ENCODE measurements at regions not wholly inside any gene's neighbourhood (a gene's known extent, or its start where the extent isn't known, plus 50 kb on each side); places are given as distances from the start of the nearest gene placed in this dataset.
"Not testable (repeated sequence)": the region's sequence is repeated elsewhere in the genome, so short reads cannot be mapped to it uniquely, and the experiment has no call there.

DNA sequence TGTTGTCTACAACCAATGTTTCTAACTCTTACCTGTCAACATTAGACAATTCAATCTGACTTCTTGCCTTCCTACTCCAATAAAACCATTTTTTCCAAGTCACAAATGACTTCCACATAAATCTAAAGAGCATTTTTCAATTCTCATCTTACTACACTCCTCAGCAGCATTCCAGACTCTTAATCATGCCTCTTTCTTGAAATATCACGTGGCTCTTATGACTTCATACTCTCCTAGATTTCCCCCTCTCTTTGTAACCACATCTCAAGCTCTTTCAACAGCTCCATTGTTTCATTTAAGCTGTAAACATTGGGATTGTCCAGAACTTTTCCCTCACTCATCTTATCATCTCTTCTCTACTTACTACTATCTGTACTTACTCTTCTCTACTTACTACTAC, 666.6 kb downstream of the TTLL7 start:
- not testable (repeated sequence) for H3K4me1 ChIP-seq (ENCODE audit: control insufficient read depth, low read depth, low read length); H3K27me3 ChIP-seq (ENCODE audit: control insufficient read depth, insufficient read depth, low read length); H3K36me3 ChIP-seq (ENCODE audit: control insufficient read depth, low read depth, low read length); H3K9ac ChIP-seq (ENCODE audit: low read length); H3K9me3 ChIP-seq (ENCODE audit: control insufficient read depth, low read depth, low read length); H3K27ac ChIP-seq (ENCODE audit: low read length); H3K4me3 ChIP-seq (ENCODE audit: low read length)

DNA sequence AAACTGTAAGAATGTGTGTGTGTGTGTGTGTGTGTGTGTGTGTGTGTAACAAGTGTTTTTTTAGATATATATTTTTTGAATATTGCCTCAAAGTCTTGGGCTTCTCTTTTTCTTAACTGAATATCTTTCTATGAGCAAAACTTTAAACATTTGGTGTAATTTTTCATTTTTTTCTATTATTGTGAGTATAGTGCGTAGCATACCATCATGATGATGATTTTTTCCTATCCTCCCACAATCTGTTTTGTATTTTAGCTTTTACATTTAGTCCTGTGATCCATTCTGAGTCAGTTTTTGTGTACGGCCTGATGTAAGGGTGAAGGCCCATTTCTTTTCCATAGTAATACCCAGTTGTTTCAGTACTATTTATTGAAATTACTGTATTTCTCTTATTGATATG, 680.6 kb downstream of the TTLL7 start:
- Histone ChIP-seq H3K9me3 (ENCODE audit: control insufficient read depth, low read depth, low read length) (no peaks in the 10 kb centered on the region), H3K9ac (ENCODE audit: low read length) (no peak overlapping the region), H3K36me3 (ENCODE audit: control insufficient read depth, low read depth, low read length) (no peaks in the 10 kb centered on the region), H3K4me3 (ENCODE audit: low read length) (no peak overlapping the region), H3K27me3 (ENCODE audit: control insufficient read depth, insufficient read depth, low read length) (no peaks in the 10 kb centered on the region), H3K27ac (ENCODE audit: low read length) (no peak overlapping the region), H3K4me1 (ENCODE audit: control insufficient read depth, low read depth, low read length) (no peaks in the 10 kb centered on the region)

DNA sequence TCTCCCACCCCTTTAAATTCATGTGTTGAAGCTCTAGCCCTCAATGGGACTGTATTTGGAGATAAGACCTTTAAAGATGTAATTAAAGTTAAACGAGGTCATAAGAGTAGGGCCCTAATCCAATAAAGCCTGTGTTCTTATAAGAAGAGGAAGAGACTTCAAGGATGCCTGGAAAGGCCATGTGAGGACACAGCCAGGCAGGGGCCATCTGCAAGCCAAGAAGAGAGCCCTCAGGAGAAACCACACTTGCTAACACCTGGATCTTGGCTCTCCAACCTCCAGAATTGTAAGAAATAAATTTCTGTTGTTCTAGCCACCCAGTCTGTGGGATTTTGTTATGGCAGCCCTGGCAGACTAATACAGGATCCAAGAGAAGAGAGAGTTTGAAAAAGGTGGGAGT, 683.5 kb downstream of the TTLL7 start:
- not testable (repeated sequence) for H3K27me3 ChIP-seq (ENCODE audit: control insufficient read depth, insufficient read depth, low read length); H3K36me3 ChIP-seq (ENCODE audit: control insufficient read depth, low read depth, low read length); H3K4me3 ChIP-seq (ENCODE audit: low read length); H3K4me1 ChIP-seq (ENCODE audit: control insufficient read depth, low read depth, low read length); H3K9me3 ChIP-seq (ENCODE audit: control insufficient read depth, low read depth, low read length); H3K9ac ChIP-seq (ENCODE audit: low read length); H3K27ac ChIP-seq (ENCODE audit: low read length)

DNA sequence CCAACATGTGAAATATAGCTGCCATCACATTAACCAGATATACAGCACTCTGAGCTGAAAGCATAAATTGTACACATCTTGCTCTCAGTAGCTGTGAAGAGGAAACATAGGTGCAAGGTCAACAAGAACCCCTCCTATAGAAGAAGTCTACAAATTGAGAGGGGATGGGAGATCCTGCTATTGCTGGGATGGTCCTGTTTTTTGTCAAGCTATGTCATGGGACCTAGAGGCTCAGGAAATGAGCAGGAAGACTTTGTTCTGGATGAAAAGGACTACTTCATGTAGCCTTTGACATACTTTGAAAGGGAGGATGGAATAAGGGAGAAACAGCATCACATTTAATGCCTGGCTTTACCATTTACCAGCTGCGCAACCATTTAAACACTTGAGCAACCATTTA, 688.8 kb downstream of the TTLL7 start:
- not testable (repeated sequence) for H3K9me3 ChIP-seq (ENCODE audit: control insufficient read depth, low read depth, low read length); H3K4me3 ChIP-seq (ENCODE audit: low read length); H3K27ac ChIP-seq (ENCODE audit: low read length); H3K4me1 ChIP-seq (ENCODE audit: control insufficient read depth, low read depth, low read length); H3K27me3 ChIP-seq (ENCODE audit: control insufficient read depth, insufficient read depth, low read length); H3K36me3 ChIP-seq (ENCODE audit: control insufficient read depth, low read depth, low read length); H3K9ac ChIP-seq (ENCODE audit: low read length)

DNA sequence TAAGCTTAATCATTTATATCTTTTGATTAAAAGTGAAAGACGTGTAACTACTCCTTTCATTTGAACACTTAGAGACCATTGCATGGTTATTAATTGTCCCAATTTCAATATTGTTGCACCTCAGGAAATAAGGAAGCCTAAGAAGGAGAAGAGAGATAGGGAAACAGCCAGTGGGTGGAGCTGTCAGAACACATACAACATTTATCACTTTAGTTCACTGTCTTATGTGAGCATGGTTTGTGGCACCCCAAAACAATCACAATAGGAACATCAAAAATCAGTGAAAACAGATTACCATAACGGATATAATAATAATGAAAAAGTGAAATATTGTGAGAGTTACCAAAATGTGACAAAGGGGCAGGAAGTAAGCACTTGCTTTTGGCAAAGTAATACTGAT, 689.9 kb downstream of the TTLL7 start:
- H3K9me3 ChIP-seq (ENCODE audit: control insufficient read depth, low read depth, low read length); H3K4me1 ChIP-seq (ENCODE audit: control insufficient read depth, low read depth, low read length); H3K36me3 ChIP-seq (ENCODE audit: control insufficient read depth, low read depth, low read length); H3K4me3 ChIP-seq (ENCODE audit: low read length); H3K27me3 ChIP-seq (ENCODE audit: control insufficient read depth, insufficient read depth, low read length); H3K27ac ChIP-seq (ENCODE audit: low read length); H3K9ac ChIP-seq (ENCODE audit: low read length): not testable (repeated sequence)

DNA sequence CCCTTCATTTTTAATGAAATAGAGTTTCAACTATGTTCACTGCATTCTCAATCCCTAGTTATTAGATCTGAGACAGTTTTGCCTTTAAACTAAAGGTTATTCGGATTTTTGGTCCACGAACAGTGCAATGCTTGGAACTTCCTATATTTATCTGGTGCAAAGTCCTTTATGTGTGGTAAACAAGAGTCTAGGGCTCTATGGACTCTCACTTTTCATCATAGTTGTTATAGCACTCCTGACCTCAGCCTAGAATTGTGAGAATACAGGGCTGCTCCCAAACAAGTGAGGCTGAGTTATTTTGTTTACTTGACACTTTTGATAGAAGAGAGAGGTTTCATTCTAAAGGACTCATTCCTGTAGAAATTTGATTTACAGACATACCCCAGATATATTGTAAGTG, 692.1 kb downstream of the TTLL7 start:
- not testable (repeated sequence) for H3K36me3 ChIP-seq (ENCODE audit: control insufficient read depth, low read depth, low read length); H3K27ac ChIP-seq (ENCODE audit: low read length); H3K4me1 ChIP-seq (ENCODE audit: control insufficient read depth, low read depth, low read length); H3K9ac ChIP-seq (ENCODE audit: low read length); H3K9me3 ChIP-seq (ENCODE audit: control insufficient read depth, low read depth, low read length); H3K27me3 ChIP-seq (ENCODE audit: control insufficient read depth, insufficient read depth, low read length); H3K4me3 ChIP-seq (ENCODE audit: low read length)

DNA sequence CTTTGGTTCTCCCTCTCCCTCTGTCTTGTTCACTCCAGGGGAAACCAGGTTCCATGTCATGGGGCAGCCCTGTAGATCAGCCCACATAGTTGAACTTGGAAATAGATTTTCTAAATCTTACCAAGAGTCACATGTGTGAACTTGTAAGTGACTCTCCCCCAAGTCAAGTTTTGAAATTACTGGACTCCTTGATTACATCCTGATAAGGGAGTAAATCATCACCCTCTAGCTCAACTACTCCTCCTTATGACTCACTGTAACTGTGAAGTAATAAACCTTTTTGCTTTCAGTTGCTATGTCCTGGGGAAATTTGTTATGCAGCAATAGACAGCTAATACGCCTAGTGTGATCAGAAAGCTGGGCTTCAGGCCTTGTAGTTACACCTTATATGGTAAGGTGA, 703.3 kb downstream of the TTLL7 start:
- not testable (repeated sequence) for H3K9me3 ChIP-seq (ENCODE audit: control insufficient read depth, low read depth, low read length); H3K27ac ChIP-seq (ENCODE audit: low read length); H3K4me1 ChIP-seq (ENCODE audit: control insufficient read depth, low read depth, low read length)

DNA sequence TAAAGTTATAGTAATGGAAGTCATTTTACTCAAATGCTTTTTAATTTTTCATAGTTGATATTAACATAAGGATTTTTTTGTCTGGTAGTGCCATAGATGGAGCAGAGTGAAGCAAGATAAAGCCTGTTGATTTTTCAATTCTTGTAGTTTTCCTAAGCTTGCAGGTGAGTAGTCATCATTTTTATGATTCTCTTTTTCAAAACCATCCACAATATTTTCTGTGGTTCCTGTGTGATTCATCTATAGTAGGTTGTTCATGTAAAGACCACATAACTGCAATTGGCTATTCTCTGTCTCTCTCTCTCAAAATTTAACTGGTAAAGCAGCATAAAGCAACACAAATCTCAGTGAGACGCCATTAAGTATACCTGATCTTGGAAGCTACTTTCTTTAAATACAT, 711.5 kb downstream of the TTLL7 start:
- H3K4me3 ChIP-seq (ENCODE audit: low read length); H3K27me3 ChIP-seq (ENCODE audit: control insufficient read depth, insufficient read depth, low read length): not testable (repeated sequence)

More for the DNA sequence above, 703.3 kb downstream of the TTLL7 start:
- not testable (repeated sequence) for H3K27me3 ChIP-seq (ENCODE audit: control insufficient read depth, insufficient read depth, low read length); H3K9ac ChIP-seq (ENCODE audit: low read length); H3K4me3 ChIP-seq (ENCODE audit: low read length); H3K36me3 ChIP-seq (ENCODE audit: control insufficient read depth, low read depth, low read length)

DNA sequence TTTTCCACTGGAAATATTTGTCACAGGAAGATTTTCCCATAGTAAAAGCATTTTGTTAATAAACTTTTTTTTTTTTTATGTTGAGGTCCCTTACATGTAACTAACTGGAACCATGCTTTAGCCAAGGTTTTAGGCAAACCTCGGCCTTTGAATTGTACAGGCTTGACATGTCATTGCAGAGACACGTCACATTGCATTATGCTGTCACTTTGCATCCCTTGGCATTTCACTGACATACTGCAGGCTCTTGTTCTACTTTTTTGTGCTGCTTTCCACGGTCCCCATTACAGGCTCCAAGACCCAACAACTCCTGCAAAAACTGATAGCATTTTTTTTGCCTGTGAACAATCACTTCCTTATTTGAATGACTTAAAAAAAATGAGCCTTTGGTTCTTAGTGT, 724.3 kb downstream of the TTLL7 start:
- H3K9me3 ChIP-seq (ENCODE audit: control insufficient read depth, low read depth, low read length); H3K27ac ChIP-seq (ENCODE audit: low read length); H3K4me3 ChIP-seq (ENCODE audit: low read length); H3K4me1 ChIP-seq (ENCODE audit: control insufficient read depth, low read depth, low read length); H3K27me3 ChIP-seq (ENCODE audit: control insufficient read depth, insufficient read depth, low read length); H3K9ac ChIP-seq (ENCODE audit: low read length); H3K36me3 ChIP-seq (ENCODE audit: control insufficient read depth, low read depth, low read length): not testable (repeated sequence)

More for the DNA sequence above, 711.5 kb downstream of the TTLL7 start:
- H3K36me3 ChIP-seq (ENCODE audit: control insufficient read depth, low read depth, low read length); H3K9me3 ChIP-seq (ENCODE audit: control insufficient read depth, low read depth, low read length); H3K4me1 ChIP-seq (ENCODE audit: control insufficient read depth, low read depth, low read length); H3K27ac ChIP-seq (ENCODE audit: low read length); H3K9ac ChIP-seq (ENCODE audit: low read length): not testable (repeated sequence)

DNA sequence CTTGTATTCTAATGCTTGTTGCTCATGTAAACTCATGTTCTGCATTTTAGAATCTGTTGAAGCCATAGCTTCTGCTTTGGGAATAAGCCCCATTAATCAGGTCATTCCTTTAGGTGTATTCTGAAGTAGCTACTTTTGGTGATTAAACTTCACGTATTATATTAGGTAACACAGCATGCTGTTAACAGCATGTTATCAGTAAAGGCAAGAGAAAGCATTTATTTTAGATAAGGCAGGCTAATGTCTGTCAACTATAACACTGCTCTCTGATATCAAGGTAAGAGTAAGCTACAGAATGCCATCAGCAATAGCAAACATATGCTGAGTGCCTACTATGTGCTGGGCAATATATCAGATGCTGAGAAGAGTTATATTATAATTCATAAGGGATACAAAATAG, 726.4 kb downstream of the TTLL7 start:
- H3K9ac ChIP-seq (ENCODE audit: low read length); H3K27ac ChIP-seq (ENCODE audit: low read length); H3K27me3 ChIP-seq (ENCODE audit: control insufficient read depth, insufficient read depth, low read length); H3K36me3 ChIP-seq (ENCODE audit: control insufficient read depth, low read depth, low read length); H3K4me1 ChIP-seq (ENCODE audit: control insufficient read depth, low read depth, low read length); H3K4me3 ChIP-seq (ENCODE audit: low read length); H3K9me3 ChIP-seq (ENCODE audit: control insufficient read depth, low read depth, low read length): not testable (repeated sequence)

DNA sequence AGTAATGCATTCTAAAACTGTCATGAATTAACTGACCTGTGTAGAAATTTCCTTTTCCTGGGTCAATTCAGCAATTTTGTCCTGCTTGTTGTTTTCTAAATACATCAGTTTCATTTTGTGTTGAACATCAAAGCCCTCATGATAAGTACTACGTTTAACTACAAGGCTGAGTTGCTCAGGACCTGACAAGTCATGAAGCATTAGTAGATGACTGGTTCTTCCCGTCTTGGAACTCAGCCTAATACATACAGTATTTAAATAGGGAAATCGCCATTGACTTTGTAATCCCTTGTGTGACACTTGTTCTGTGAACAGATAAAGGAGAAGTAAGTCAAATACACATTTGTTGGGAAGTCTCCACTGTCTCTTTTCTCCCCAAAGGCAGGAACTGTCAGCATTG, 727.1 kb downstream of the TTLL7 start:
- H3K9ac ChIP-seq (ENCODE audit: low read length); H3K27ac ChIP-seq (ENCODE audit: low read length); H3K27me3 ChIP-seq (ENCODE audit: control insufficient read depth, insufficient read depth, low read length); H3K4me3 ChIP-seq (ENCODE audit: low read length); H3K4me1 ChIP-seq (ENCODE audit: control insufficient read depth, low read depth, low read length); H3K36me3 ChIP-seq (ENCODE audit: control insufficient read depth, low read depth, low read length); H3K9me3 ChIP-seq (ENCODE audit: control insufficient read depth, low read depth, low read length): not testable (repeated sequence)

DNA sequence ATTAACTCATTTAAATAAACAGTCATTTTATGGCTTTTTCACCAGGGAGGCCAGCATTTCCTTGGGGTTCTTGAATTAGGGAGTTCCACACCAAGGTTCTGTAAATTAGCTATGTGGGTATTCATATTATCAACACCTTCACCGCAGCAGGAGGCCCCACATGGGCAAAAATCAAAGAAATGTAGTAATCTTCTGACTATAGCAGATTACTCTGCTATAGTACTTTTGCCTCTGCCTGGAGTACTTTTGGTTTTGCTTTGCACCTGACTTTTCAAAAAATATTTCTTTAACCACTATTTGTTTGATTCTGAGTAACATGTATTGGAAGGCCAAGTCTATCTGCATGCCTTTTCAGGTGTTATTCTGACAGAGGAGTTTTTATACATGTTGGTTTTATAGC, 728.1 kb downstream of the TTLL7 start:
- not testable (repeated sequence) for H3K4me1 ChIP-seq (ENCODE audit: control insufficient read depth, low read depth, low read length); H3K9ac ChIP-seq (ENCODE audit: low read length); H3K4me3 ChIP-seq (ENCODE audit: low read length)

DNA sequence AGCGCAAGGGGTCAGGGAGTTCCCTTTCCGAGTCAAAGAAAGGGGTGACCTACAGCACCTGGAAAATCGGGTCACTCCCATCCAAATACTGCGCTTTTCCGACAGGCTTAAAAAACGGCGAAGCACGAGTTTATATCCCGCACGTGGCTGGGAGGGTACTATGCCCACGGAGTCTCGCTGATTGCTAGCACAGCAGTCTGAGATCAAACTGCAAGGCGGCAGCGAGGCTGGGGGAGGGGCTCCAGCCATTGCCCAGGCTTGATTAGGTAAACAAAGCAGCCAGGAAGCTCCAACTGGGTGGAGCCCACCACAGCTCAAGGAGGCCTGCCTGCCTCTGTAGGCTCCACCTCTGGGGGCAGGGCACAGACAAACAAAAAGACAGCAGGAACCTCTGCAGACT, 735.1 kb downstream of the TTLL7 start:
- not testable (repeated sequence) for H3K9ac ChIP-seq (ENCODE audit: low read length); H3K9me3 ChIP-seq (ENCODE audit: control insufficient read depth, low read depth, low read length); H3K27ac ChIP-seq (ENCODE audit: low read length); H3K4me1 ChIP-seq (ENCODE audit: control insufficient read depth, low read depth, low read length); H3K27me3 ChIP-seq (ENCODE audit: control insufficient read depth, insufficient read depth, low read length); H3K4me3 ChIP-seq (ENCODE audit: low read length); H3K36me3 ChIP-seq (ENCODE audit: control insufficient read depth, low read depth, low read length)

More for the DNA sequence above, 728.1 kb downstream of the TTLL7 start:
- not testable (repeated sequence) for H3K27me3 ChIP-seq (ENCODE audit: control insufficient read depth, insufficient read depth, low read length); H3K27ac ChIP-seq (ENCODE audit: low read length); H3K9me3 ChIP-seq (ENCODE audit: control insufficient read depth, low read depth, low read length); H3K36me3 ChIP-seq (ENCODE audit: control insufficient read depth, low read depth, low read length)
